OCI-LY1 (cell line): ENCODE measurements at regions not wholly inside any gene's neighbourhood (a gene's known extent, or its start where the extent isn't known, plus 50 kb on each side); places are given as distances from the start of the nearest gene placed in this dataset.

ENCODE experiments used
- CTCF ChIP-seq: fragments of 200-600 bp; sonication (generic), shearing (Covaris generic); IDR thresholded peaks from 2 replicates; pipeline ENCODE4 v1.5.1; 2017; ENCODE audit warnings: mild to moderate bottlenecking, antibody characterized with exemption, low read length, moderate library complexity, mixed read lengths
- EZH2 ChIP-seq: fragments of 200-600 bp; sonication (generic), shearing (Covaris generic); IDR thresholded peaks from 2 replicates; pipeline ENCODE4 v1.8.0; 2017; ENCODE audit warnings: borderline replicate concordance, mixed run types, mild to moderate bottlenecking, antibody characterized with exemption, low read length, moderate library complexity, mixed read lengths

GRCh38 chr14:87465770-87466169 is 527.2 kb downstream of the GALC start:
- TF ChIP-seq CTCF (no peak), EZH2 (no peak)
